ENCODE measurements at regions not wholly inside any gene's neighbourhood (a gene's known extent, or its start where the extent isn't known, plus 50 kb on each side); places are given as distances from the start of the nearest gene placed in this dataset.

GRCh38 chr1:234768569-234769283 is 158.7 kb upstream of the IRF2BP2 start (continued):
- TF ChIP-seq ZBTB37 (CRISPR knock-in tag; IDR thresholded peaks at IDR 0.05), result no peak
- no peak for TF ChIP-seq PHF20 (CRISPR knock-in tag; IDR thresholded peaks at IDR 0.05)
- TF ChIP-seq HNF4A (CRISPR knock-in tag; IDR thresholded peaks at IDR 0.05), result peak; percentile 84
- TF ChIP-seq CERS6 (CRISPR knock-in tag; IDR thresholded peaks at IDR 0.05), result no peak
- TF ChIP-seq ZNF564 (CRISPR knock-in tag; IDR thresholded peaks at IDR 0.05), result peak; percentile 22; the same call in 1 of the 2 replicates
- no peak for TF ChIP-seq NFKBIZ (CRISPR knock-in tag; IDR thresholded peaks at IDR 0.05)
- TF ChIP-seq LBX2 (CRISPR knock-in tag; IDR thresholded peaks at IDR 0.05; ENCODE audit: borderline replicate concordance), result no peak
- no peak for TF ChIP-seq CREBL2 (CRISPR knock-in tag; IDR thresholded peaks at IDR 0.05; ENCODE audit: borderline replicate concordance)
- no peak for TF ChIP-seq ZNF318 (CRISPR knock-in tag; IDR thresholded peaks at IDR 0.05)
- TF ChIP-seq ARNT (IDR thresholded peaks at IDR 0.05), result no peak
- peak; percentile 88 for TF ChIP-seq ZBTB33 (CRISPR knock-in tag; IDR thresholded peaks at IDR 0.05)
- no peak for TF ChIP-seq ZNF773 (CRISPR knock-in tag; IDR thresholded peaks at IDR 0.05; ENCODE audit: borderline replicate concordance)
- peak; percentile 46 for TF ChIP-seq PITX1 (CRISPR knock-in tag; IDR thresholded peaks at IDR 0.05)
- TF ChIP-seq KDM3A (CRISPR knock-in tag; IDR thresholded peaks at IDR 0.05; ENCODE audit: low read depth), result 0 out of 2 replicates have a peak, but pooled peaks have one; percentile 23
- peak; percentile 55; the same call in 1 of the 2 replicates for TF ChIP-seq ZNF691 (CRISPR knock-in tag; IDR thresholded peaks at IDR 0.05; ENCODE audit: borderline replicate concordance, low read depth)
